GM21576 (cell line): ENCODE measurements at regions not wholly inside any gene's neighbourhood (a gene's known extent, or its start where the extent isn't known, plus 50 kb on each side); places are given as distances from the start of the nearest gene placed in this dataset.
"Not testable (repeated sequence)": the region's sequence is repeated elsewhere in the genome, so short reads cannot be mapped to it uniquely, and the experiment has no call there.

Experiments
- ATAC-seq: cut with Tn5 transposase; IDR thresholded peaks from one replicate; pipeline ENCODE4 v1.9.1; 2021; ENCODE audit warnings: mild to moderate bottlenecking, moderate library complexity; ENCODE audit not compliant: unreplicated experiment

DNA sequence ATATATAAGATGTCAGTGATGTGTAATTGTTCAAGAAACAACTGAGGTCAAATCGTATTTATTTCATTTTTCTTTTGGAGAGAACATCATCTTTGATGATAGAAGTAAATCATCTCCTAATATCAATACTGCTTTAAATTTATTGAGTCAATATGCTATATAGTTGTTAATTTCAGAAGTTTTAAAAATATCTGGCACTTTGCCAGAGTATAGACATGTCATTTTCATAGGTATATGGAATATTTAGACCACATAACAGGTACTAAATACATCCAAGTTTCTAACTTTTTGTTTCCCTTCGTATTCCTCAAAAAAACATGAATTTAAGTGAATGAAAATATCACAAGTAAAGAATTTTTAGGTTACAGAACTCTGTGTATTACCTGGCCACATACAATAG lies 577.8 kb downstream of the ARL4A start:
- no peak for ATAC-seq

DNA sequence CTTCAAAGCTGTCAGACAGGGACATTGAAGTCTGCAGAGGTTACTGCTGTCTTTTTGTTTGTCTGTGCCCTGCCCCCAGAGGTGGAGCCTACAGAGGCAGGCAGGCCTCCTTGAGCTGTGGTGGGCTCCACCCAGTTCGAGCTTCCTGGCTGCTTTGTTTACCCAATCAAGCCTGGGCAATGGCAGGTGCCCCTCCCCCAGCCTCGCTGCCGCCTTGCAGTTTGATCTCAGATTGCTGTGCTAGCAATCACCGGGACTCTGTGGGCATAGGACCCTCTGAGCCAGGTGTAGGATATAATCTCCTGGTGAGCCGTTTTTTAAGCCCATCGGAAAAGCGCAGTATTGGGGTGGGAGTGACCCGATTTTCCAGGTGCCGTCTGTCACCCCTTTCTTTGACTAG lies 586.8 kb downstream of the ARL4A start:
- not testable (repeated sequence) for ATAC-seq

DNA sequence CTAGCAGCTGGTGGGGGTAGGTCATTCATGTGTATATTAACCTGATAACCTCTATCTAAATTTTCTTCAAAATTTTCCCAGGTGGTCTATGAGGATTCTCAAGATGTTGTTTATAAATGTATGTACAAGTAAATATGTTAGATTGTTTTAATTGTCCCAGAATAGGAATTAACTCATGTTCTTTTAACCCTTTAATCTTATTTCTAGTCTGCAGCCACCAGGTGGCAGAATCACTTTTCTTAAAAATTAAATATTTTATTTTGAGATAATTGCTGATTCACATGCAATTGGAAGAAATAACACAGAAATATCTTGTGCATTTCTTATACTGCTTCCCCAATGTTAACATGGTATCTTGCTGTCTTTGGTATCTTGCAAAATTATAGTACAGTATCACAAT lies 589.5 kb downstream of the ARL4A start:
- no peak for ATAC-seq

DNA sequence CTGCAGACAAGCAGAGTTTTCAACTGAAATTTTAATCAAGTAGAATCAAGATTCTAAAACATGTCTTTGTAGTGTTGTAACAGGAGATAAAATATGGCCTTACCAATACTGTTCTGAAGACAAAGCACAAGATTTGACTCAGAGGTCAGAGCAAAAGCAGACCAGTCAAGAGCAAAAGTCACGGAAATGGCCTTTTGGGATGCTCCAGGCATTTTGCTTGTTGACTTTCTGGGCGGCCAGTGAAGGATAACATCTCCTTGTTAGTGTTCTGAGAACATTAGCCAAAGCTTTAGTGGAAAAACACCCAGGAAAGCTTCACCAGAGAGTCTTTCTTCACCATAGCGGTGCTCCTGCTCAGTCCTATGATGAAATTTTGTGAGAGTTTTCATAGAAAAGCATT lies 590.6 kb downstream of the ARL4A start:
- ATAC-seq: no peak

DNA sequence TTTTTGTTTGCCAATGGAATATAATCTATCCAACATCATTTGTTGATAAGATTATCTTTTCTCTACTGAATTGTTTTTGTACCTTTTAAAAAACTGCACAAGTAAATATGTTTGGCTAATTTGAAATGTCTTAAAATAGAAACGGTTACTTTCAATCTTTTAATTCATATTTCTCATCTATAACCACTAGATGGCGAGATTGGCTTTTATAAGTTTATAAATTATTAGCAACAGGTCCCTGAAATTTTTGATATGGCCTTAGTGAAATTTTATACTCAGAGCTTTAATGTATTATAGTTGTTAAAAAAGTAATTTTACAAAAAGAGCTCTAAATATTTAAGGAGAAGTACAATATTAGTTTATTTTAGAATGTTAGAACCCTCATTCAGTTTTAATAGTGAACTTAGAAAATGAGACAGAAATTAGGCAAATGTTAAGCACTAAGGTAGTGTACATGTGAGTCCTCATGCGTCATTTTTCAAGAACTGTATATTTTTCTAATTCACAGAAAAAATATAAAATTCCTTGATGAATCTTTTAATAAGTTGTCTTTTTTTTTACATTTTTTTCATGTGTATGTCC lies 592.5 kb downstream of the ARL4A start:
- no peak for ATAC-seq

DNA sequence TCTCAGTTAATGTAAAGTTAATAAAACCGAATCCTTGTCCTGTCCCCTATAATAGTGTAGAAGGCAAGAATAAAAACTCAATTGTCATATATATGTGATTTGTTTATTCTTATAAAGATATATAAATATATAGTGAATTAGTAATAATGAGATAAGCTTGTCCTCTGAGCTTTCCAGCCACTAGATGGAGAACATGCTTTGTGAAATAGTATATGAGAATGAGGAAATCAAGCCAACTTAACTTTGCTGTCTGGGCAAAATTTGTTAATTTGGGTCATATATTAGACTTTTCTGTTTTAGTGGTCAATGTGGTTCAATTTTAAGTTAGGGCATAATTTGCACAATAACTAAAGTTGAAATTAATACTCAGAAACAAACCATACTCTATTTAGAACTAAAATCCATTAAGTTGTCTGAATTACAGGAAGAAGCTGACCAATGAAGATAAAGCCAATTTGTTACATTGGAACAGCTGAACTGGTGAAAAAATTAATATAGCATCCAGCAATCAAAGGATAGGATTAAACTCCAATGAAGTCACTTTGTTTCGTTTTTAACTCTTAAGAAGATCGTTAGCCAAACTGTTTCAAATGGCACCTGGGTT lies 595.0 kb downstream of the ARL4A start:
- no peak for ATAC-seq

DNA sequence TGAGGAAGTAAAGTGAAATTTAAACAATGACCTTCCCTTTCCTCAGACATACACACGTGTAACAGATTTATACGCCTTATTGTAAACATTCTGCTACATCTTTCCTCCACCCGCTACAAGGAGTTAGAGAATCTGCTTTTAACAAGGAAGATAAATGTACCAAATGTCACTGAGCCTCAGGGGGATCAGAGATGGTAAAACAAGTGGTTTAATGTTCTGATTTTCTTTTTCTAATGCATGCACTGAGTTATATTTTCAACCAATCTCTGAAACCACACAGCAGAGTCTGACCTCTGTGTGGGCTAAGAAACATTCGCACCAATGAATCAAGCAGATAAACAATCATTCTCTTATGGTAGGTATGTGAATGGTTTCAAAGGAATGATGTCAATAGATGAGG lies 599.5 kb downstream of the ARL4A start:
- ATAC-seq: no peak

DNA sequence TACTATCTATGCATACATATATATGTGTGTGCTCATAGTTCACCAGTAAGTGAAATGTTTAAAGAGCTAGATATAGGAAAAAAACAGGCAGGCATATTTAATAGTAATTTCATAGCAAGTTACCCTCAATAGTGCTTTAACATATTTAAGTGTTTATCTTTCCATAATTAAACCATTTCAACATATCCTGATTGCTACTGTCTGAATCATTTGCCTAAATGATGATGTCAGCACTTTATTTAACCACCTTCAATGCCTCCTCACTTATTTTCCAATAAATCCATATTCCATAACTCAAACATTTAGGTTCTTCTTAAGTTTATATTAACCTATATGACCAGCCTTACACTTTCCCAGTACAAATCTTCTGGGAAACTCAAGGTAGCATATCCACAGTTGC lies 601.1 kb downstream of the ARL4A start:
- ATAC-seq: no peak

DNA sequence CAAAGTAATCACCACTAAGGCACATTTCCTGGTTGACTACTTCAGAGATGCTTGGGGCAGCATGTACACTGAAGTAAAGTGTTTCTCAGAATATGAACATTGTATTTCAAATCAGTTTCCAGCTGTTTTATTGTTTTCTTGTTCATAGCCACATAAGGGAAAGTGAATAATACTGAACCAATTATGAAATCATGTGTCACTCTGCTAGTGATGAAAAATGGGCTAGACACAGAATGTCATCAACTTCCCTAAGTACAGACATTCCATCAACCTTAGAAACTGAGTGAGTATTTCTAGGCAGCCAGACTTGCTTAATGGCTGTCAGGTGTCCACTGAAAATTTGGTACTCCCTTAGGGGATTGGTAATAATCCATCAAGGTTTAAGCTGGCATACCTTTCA lies 603.5 kb downstream of the ARL4A start:
- no peak for ATAC-seq

DNA sequence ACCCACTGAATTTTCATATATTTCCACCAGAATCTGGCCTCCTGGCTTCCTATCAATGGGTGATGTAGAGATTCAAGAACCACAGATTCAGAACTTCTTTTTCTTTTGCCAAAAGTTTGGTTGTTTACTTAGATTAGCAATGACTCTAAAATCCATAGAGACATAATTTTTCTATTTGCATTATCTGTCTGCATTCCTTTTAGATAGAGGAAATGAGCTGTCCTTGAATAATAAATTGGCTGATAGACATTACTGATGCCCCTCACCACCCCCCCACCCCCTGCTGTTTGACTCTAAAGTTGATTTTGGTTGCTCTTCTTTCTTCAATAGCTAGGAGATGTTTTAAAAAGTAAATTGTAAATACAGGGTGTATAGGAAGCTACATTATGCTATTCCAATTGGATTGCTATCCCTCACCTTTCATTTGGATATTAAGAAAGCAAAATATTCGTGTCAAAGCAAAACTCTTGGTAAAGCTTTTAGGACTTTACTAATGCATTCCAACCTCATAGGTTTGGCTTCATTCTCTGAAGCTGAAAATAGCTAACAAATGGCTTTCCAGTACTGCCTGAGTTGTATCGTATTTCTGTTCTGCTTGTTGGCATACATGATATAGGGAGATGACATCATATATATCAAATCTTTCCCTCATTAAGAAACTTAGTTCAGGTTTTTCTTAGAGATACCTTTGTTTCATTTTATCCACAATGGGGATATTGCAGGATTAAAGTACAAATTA lies 606.0 kb downstream of the ARL4A start:
- no peak for ATAC-seq

DNA sequence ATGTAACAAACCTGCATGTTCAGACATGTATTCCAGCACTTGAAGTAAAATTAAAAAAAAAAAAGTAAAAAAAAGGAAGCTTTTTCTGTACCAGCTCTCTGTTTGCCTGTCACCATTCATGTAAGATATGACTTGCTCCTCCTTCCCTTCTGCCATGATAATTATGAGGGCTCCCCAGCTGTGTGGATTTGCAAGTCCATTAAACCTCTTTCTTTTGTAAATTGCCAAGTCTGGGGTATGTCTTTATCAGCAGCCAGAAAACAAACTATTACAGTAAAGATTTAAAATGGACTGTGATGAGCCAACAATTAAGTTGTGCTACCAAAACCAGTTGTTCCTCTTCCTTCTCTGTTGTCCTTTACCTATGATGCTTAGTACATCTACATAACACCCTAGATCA lies 619.6 kb downstream of the ARL4A start:
- ATAC-seq: no peak

DNA sequence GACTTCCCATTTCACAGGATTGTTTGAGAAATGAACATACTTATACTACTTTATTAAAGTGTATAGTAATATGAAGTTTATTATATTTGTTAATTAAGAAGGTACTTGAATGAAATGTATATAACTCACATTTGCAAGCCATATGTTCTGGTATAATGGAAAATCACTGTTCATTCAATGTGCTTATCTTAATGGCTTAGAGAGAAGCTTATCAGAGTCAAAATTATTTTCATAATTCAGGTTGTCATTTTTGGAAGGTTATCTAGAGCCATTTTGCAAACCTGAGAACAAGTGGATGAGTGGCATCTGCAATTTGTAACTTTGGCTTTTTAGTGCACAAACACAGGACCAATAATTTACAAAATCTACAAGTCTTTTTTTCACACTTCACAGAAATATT lies 621.0 kb downstream of the ARL4A start:
- ATAC-seq: no peak

DNA sequence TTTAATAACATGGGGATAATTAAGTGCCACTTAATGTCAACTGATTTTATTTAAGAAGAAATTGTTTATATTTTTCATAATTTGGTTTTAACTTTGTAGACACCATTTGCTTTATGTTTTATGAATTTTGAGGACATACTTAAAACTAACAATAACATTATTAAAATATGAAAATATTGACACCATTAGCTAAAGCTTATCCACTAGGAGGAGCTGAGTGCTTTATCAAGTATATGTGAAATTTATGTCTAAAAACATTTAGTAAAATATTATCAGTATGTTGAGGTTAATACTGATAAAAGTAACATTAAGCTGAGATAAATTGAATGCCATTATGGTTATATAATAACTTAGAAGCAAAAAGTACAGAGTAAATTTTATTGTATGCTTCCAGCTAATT lies 622.1 kb downstream of the ARL4A start:
- no peak for ATAC-seq

DNA sequence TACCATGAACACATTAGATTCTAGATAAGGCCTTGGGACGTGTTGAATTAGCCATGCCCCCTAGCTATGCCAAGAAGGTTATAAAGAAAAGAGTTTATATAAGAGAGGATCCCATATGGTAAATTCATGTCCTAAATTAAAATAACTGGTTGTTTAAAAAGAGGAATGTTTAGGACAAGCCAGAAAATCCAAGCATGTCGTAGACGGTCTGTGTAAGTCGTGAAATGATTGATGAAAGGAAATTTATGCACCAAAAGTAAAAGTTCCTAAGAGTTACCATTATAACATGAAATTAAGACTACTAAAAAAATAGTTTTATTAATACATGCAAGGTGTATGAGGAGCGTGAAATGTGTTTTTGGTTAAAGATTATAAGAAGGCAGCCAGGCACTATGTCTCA lies 624.9 kb downstream of the ARL4A start:
- ATAC-seq: no peak

DNA sequence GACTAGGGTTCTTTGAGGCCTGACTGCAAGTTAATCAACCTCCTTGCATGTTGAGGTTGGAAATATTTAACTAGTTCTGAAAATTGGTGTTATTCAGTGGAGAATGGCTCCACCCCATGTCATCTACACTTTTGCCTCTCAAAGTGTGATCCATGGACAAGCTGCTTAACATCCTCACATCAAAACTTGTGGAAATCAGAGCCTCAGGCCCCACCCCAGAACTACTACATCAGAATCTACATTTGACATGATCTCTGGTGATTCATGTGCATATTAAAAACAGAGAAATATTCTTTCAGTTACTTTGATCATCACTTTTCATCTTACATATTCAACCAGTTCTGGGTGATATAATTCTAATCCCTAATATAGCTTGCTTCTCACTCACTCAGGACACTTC lies 632.9 kb downstream of the ARL4A start:
- ATAC-seq: no peak

DNA sequence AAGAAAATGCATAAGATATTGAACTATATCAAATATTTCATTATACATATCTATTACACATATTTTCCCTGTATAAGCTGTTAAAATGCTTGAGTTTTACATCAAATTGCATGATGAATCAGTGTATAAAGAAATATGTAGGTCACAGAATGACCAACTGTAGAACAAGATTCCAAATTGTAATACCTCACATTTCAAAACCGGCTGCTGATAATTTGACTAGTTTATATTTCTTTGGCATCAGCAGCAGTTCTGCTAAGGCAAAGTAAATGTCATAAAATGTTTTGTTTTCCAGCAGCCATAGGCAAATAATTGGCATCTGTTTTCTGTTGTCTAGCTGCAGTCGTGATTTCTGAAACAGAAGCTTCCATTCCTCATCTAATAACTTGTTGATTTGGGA lies 633.9 kb downstream of the ARL4A start:
- ATAC-seq: no peak

DNA sequence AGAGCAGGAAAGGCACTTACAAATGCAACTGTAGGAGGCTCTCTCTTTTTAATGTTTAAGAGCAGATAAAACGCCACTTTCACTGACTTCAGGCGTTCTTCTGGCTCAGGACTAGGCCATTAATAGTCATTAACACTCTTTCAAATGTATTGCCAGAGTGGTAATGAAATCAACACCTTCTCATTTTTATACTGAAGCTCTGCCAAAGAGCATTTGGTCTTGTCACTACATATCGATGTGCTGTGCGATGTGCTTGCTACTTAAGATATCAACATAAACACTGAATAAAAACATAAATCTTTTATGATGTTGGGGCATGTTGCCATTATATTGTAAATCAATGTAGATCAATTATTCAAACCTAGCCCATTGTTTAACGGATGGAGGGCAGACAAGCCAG lies 634.7 kb downstream of the ARL4A start:
- ATAC-seq: no peak

DNA sequence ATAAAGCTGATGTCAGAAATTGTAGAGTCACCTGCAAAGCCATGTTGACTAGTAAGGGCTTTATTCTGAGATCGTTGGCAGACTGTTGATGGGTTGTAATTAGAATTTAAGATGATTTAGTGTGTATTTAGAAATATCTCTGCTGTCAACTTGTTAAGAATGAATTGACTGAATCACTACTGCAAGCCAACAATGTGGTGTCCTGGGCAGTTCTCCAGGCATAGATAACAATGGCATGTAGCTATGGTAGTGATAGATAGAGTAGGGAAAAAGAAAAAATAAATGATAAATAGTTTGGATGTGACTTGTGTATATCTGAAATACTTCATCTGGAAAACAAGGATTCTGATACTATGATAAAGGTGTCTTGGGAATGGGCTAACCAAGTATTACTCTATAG lies 640.2 kb downstream of the ARL4A start:
- no peak for ATAC-seq

DNA sequence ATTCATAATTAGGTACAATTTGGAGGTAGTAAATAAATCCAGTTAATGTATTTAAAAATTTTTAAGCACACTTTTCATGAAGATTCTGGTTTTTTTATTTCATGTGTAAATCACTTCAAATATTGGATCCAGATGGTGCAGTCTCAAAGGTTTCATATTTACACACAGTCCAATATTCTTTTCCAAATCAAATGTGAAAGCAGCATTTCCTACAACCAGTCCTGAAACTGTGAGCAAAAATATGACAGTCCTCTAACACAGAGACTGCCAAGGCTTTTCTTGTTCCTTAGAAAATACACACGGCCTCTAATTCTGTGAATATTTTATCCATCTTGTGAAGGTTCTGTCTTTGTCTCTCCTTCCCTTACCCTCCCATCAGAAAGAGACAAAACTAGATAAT lies 645.9 kb downstream of the ARL4A start:
- no peak for ATAC-seq

DNA sequence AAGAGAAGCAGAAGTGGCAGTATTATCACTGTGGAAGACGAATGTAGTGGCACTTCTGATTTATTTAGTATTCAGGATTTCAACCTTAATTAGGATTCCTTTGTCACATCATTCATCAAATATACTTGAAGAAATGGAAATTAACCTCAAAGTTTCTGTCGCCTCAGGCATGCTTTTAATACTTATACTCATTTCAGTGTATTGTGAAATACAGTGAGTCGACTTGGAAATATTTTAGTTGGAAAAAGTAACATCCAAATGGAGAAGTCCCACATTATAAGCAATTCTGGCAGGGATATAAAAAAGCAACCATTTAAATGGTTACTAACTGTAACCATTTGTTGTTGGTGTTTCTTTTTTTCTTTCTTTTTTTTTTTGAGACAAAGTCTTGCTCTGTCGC lies 648.8 kb downstream of the ARL4A start:
- no peak for ATAC-seq

DNA sequence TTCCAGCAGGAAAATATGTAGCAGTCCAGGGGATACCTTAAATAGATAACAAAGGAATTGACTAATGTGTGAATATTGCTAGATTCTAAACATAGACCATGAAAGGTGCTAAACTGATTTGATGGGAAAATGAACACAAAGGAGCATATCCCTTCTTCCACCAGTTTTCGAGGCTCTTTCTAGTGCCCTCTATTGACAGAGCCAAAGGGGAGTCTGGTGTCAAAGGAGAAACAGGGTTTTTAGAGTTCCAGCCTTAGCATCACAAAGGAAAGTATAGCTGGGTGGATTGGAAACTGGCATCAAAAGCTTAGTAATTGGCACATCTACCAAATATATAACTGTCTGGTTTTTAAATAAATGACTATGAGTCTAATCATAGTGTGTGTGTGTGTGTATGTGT lies 636.8 kb downstream of the ETV1 start:
- ATAC-seq: no peak

DNA sequence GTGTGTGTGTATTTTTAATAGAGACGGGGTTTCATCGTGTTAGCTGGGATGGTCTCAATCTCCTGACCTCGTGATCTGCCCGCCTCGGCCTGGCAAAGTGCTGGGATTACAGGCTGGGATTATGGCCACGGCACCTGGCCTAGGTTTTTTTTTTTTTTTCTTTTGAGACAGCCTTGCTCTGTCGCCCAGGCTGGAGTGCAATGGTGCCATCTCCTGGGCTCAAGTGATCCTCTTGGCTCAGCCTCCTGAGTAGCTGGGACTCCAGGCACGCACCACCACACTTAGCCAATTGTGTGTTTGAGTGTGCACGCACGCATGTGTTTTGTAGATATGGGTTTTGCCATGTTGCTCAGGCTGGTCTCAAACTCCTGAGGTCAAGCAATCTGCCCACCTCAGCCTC lies 629.8 kb downstream of the ETV1 start:
- ATAC-seq: no peak

DNA sequence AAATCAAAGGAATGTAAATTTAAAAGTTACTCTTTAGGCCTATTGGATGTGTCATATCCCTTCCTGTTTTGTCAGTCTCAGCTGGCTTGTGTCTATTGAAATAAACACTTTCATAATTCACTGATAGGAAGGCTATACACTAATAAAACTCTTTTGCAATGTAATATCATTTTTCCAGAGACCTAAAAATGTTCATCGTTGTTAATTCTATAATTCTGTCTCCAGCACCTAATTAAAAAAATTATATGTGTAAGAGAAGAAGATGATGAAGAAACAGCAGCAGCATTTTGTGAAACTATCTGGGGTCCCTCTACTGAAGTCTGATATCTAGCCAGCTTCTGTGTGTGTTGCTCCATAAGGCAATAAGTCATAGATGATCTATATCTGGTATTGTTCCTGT lies 602.7 kb downstream of the ETV1 start:
- no peak for ATAC-seq
